Mesendoderm (in vitro differentiated cells): ENCODE measurements at regions not wholly inside any gene's neighbourhood (a gene's known extent, or its start where the extent isn't known, plus 50 kb on each side); places are given as distances from the start of the nearest gene placed in this dataset.

Experiments
- DNase-seq: peaks from one replicate; pipeline ENCODE4 v3.0.0; 2013
- H2AK5ac ChIP-seq: 2 replicates; pipeline ENCODE4 v1.6.1; 2013; ENCODE audit warnings: low read length, inconsistent platforms
- H2BK120ac ChIP-seq: 2 replicates; pipeline ENCODE4 v1.6.1; 2013; ENCODE audit warnings: low read depth, mild to moderate bottlenecking, low read length, moderate library complexity, mixed read lengths
- H2BK15ac ChIP-seq: replicated peaks from 2 replicates; pipeline ENCODE4 v1.6.1; 2013; ENCODE audit warnings: low read depth, mild to moderate bottlenecking, moderate library complexity
- H2BK5ac ChIP-seq: 2 replicates; pipeline ENCODE4 v1.6.1; 2013; ENCODE audit warnings: low read length, inconsistent platforms
- H3K18ac ChIP-seq: 2 replicates; pipeline ENCODE4 v1.6.1; 2013; ENCODE audit warnings: mild to moderate bottlenecking, low read length, mixed read lengths
- H3K23ac ChIP-seq: one replicate; pipeline ENCODE4 v1.6.1; 2013; ENCODE audit warnings: low read length
- H3K27ac ChIP-seq: 2 replicates; pipeline ENCODE4 v1.5.1; 2013; ENCODE audit warnings: low read depth, mild to moderate bottlenecking, inconsistent platforms, low read length, moderate library complexity
- H3K27me3 ChIP-seq: 2 replicates; pipeline ENCODE4 v1.6.1; 2013; ENCODE audit warnings: low read length, control low read depth, mild to moderate bottlenecking, inconsistent platforms; ENCODE audit not compliant: insufficient read depth, poor library complexity
- H3K36me3 ChIP-seq: 2 replicates; pipeline ENCODE4 v1.6.1; 2013; ENCODE audit warnings: low read length, inconsistent platforms; ENCODE audit not compliant: control insufficient read depth, insufficient read depth
- H3K4ac ChIP-seq: one replicate; pipeline ENCODE4 v1.6.1; 2013; ENCODE audit warnings: low read depth, mild to moderate bottlenecking, low read length, moderate library complexity
- H3K4me1 ChIP-seq: 2 replicates; pipeline ENCODE4 v1.6.1; 2013; ENCODE audit warnings: low read depth, low read length, inconsistent platforms; ENCODE audit not compliant: control insufficient read depth
- H3K4me2 ChIP-seq: 2 replicates; pipeline ENCODE4 v1.6.1; 2013; ENCODE audit warnings: low read length
- H3K4me3 ChIP-seq: 2 replicates; pipeline ENCODE4 v1.5.1; 2013; ENCODE audit warnings: mild to moderate bottlenecking, low read length
- H3K56ac ChIP-seq: one replicate; pipeline ENCODE4 v1.6.1; 2013; ENCODE audit warnings: low read length
- H3K79me1 ChIP-seq: 2 replicates; pipeline ENCODE4 v1.6.1; 2013; ENCODE audit warnings: low read length, inconsistent platforms
- H3K79me2 ChIP-seq: 2 replicates; pipeline ENCODE4 v1.6.1; 2013; ENCODE audit warnings: mild to moderate bottlenecking, low read length; ENCODE audit not compliant: control insufficient read depth, insufficient read depth
- H3K9ac ChIP-seq: 2 replicates; pipeline ENCODE4 v1.6.1; 2013; ENCODE audit warnings: low read length, inconsistent platforms
- H4K5ac ChIP-seq: one replicate; pipeline ENCODE4 v1.6.1; 2013; ENCODE audit warnings: low read length
- H4K8ac ChIP-seq: one replicate; pipeline ENCODE4 v1.6.1; 2013; ENCODE audit warnings: low read depth, mild to moderate bottlenecking, control low read depth, low read length, moderate library complexity
- WGBS: extraction: QIAGEN DNeasy Blood & Tissue Kit; methylation state at CpG from one replicate; pipeline ENCODE4 v1.1.7; 2013; ENCODE audit warnings: low lambda C conversion rate, missing lambda C conversion rate; ENCODE audit not compliant: insufficient coverage; ENCODE audit errors: extremely low coverage; 5-methylcytosine and 5-hydroxymethylcytosine counted together

DNA sequence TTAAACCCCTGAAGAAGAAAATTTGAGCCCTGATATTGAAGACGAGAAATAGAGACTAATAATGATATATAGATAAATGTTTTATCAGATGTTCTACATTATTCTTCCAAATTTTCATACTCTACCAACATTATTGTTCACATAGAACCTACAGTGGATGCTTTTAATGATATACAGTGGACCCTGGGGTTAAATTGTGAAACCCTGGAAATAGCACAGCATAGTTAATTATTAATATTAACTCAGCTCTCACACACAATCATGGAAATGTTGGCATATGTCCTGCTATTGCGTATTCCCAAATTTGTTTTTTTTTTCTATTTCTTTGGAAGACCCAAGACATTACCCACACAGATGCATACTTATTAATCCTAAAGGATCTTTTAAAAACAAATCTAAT lies 579.9 kb downstream of the CCDC85A start:
- no CpG with 5 or more reads among the region's 2 CpGs for WGBS
- H4K8ac ChIP-seq: no peak overlapping the region
- H3K18ac ChIP-seq: no peak overlapping the region
- DNase-seq: no peak
- H3K56ac ChIP-seq: no peak overlapping the region
- H3K4ac ChIP-seq: no peak overlapping the region
- no peak overlapping the region for H2BK5ac ChIP-seq
- H4K5ac ChIP-seq: no peak overlapping the region
- H3K36me3 ChIP-seq: no peaks in the 10 kb centered on the region
- no peak overlapping the region for H3K9ac ChIP-seq
- H2AK5ac ChIP-seq: no peak overlapping the region
- H3K4me1 ChIP-seq: no peaks in the 10 kb centered on the region
- no peaks in the 10 kb centered on the region for H3K27me3 ChIP-seq
- no peak overlapping the region for H2BK15ac ChIP-seq
- H3K4me3 ChIP-seq: no peak overlapping the region
- no peak overlapping the region for H3K27ac ChIP-seq
- H3K23ac ChIP-seq: no peak overlapping the region
- H3K79me1 ChIP-seq: no peaks in the 10 kb centered on the region
- no peaks in the 10 kb centered on the region for H3K79me2 ChIP-seq
- no peak overlapping the region for H3K4me2 ChIP-seq
- H2BK120ac ChIP-seq: no peak overlapping the region

DNA sequence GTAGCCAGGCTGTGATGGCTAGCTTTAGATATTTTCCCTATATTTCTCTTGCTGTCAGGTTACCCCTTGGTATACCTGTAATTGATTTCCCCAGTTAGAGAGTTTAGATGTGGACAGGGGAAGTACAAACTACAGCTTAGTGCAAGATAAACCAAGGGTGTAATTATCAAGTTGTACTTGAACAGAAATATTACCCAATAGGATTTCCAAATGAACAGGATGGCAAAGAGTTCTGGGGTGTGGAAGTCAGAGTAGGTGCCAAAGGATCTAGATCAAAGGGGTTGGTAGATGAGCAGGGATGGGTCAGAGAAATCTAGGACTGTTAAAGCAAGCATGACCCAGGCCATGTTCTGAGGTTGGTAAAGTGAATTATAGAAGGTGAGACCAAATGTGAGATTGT lies 585.2 kb downstream of the CCDC85A start:
- no peak overlapping the region for H3K23ac ChIP-seq
- DNase-seq: no peak
- H3K36me3 ChIP-seq: no peaks in the 10 kb centered on the region
- H3K18ac ChIP-seq: no peak overlapping the region
- H4K8ac ChIP-seq: no peak overlapping the region
- H3K27ac ChIP-seq: no peak overlapping the region
- no peak overlapping the region for H2BK5ac ChIP-seq
- H3K4me2 ChIP-seq: no peak overlapping the region
- H3K27me3 ChIP-seq: no peaks in the 10 kb centered on the region
- H3K56ac ChIP-seq: no peak overlapping the region
- H3K4me3 ChIP-seq: no peak overlapping the region
- no peak overlapping the region for H2AK5ac ChIP-seq
- H3K4ac ChIP-seq: no peak overlapping the region
- H3K79me1 ChIP-seq: no peaks in the 10 kb centered on the region
- peak overlapping the region; percentile 54 for H2BK120ac ChIP-seq
- H3K79me2 ChIP-seq: no peaks in the 10 kb centered on the region
- no peaks in the 10 kb centered on the region for H3K4me1 ChIP-seq
- H4K5ac ChIP-seq: no peak overlapping the region
- H3K9ac ChIP-seq: no peak overlapping the region
- no peak overlapping the region for H2BK15ac ChIP-seq

DNA sequence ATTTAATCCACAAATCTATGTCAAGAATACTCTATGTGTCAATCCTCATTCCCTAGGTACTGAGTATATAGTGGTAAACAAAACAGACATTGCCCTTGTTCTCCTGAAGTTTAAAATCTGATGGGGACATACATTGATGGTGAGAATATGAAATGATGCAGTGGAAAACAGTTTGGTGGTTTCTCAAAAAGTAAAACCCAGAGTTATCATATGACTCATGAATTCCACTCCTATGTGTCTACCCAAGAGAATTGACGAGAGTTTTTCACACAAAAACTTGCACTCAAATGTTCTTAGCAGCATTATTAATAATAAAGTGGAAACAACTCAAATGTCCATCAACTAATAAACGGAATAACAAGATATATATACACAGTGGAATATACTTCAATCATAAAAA lies 586.7 kb downstream of the CCDC85A start:
- Histone ChIP-seq H3K4me1 (no peaks in the 10 kb centered on the region), H3K56ac (no peak overlapping the region), H3K27ac (no peak overlapping the region), H3K4me3 (no peak overlapping the region), H3K4ac (no peak overlapping the region), H2AK5ac (no peak overlapping the region), H2BK120ac (no peak overlapping the region), H3K23ac (no peak overlapping the region), H2BK5ac (no peak overlapping the region), H2BK15ac (no peak overlapping the region), H3K4me2 (no peak overlapping the region), H4K5ac (no peak overlapping the region), H4K8ac (no peak overlapping the region), H3K27me3 (no peaks in the 10 kb centered on the region), H3K36me3 (no peaks in the 10 kb centered on the region), H3K9ac (no peak overlapping the region), H3K79me1 (no peaks in the 10 kb centered on the region), H3K18ac (no peak overlapping the region), H3K79me2 (no peaks in the 10 kb centered on the region)
- WGBS: no CpG with 5 or more reads among the region's 2 CpGs
- DNase-seq: no peak

- no CpG with 5 or more reads among the region's 3 CpGs for WGBS
- Histone ChIP-seq H3K4ac (no peak overlapping the region), H3K4me3 (no peak overlapping the region), H3K56ac (no peak overlapping the region), H3K79me1 (no peaks in the 10 kb centered on the region), H3K36me3 (no peaks in the 10 kb centered on the region), H3K4me1 (no peaks in the 10 kb centered on the region), H3K9ac (no peak overlapping the region), H3K27ac (no peak overlapping the region), H3K18ac (no peak overlapping the region), H2BK5ac (no peak overlapping the region), H3K27me3 (no peaks in the 10 kb centered on the region), H3K23ac (no peak overlapping the region), H4K8ac (no peak overlapping the region), H3K79me2 (no peaks in the 10 kb centered on the region), H3K4me2 (no peak overlapping the region), H4K5ac (no peak overlapping the region), H2BK120ac (no peak overlapping the region), H2BK15ac (no peak overlapping the region), H2AK5ac (no peak overlapping the region)
- peak; percentile 17 for DNase-seq
Observed at GRCh38 chr2:56784046-56784445, 600.3 kb downstream of the CCDC85A start.

GRCh38 chr2:56801214-56801613 lies 617.4 kb downstream of the CCDC85A start:
- H2BK120ac ChIP-seq: no peak overlapping the region
- no peak overlapping the region for H2AK5ac ChIP-seq
- no peaks in the 10 kb centered on the region for H3K79me1 ChIP-seq
- H3K4me3 ChIP-seq: no peak overlapping the region
- no peak overlapping the region for H3K4ac ChIP-seq
- no peak overlapping the region for H2BK15ac ChIP-seq
- no CpG with 5 or more reads among the region's 2 CpGs for WGBS
- no peak overlapping the region for H4K8ac ChIP-seq
- no peak for DNase-seq
- no peak overlapping the region for H3K9ac ChIP-seq
- H3K27me3 ChIP-seq: no peaks in the 10 kb centered on the region
- H3K18ac ChIP-seq: no peak overlapping the region
- no peaks in the 10 kb centered on the region for H3K36me3 ChIP-seq
- H4K5ac ChIP-seq: no peak overlapping the region
- no peak overlapping the region for H3K23ac ChIP-seq
- H3K4me1 ChIP-seq: no peaks in the 10 kb centered on the region
- H3K79me2 ChIP-seq: no peaks in the 10 kb centered on the region
- H3K4me2 ChIP-seq: no peak overlapping the region
- H2BK5ac ChIP-seq: no peak overlapping the region
- no peak overlapping the region for H3K56ac ChIP-seq
- no peak overlapping the region for H3K27ac ChIP-seq

- Histone ChIP-seq H4K8ac (no peak overlapping the region), H2BK5ac (no peak overlapping the region), H3K79me1 (no peaks in the 10 kb centered on the region), H2AK5ac (no peak overlapping the region), H3K27ac (no peak overlapping the region), H4K5ac (no peak overlapping the region), H3K79me2 (no peaks in the 10 kb centered on the region), H3K56ac (no peak overlapping the region), H2BK15ac (no peak overlapping the region), H3K4me2 (no peak overlapping the region), H2BK120ac (no peak overlapping the region), H3K9ac (no peak overlapping the region), H3K4me3 (no peak overlapping the region), H3K36me3 (no peaks in the 10 kb centered on the region), H3K18ac (no peak overlapping the region), H3K4ac (no peak overlapping the region), H3K23ac (no peak overlapping the region), H3K4me1 (no peaks in the 10 kb centered on the region), H3K27me3 (no peaks in the 10 kb centered on the region)
- no CpG with 5 or more reads among the region's 3 CpGs for WGBS
- DNase-seq: no peak
Observed at GRCh38 chr2:56801770-56802169, 618.0 kb downstream of the CCDC85A start.
